H1 (cell line): ENCODE measurements at regions not wholly inside any gene's neighbourhood (a gene's known extent, or its start where the extent isn't known, plus 50 kb on each side); places are given as distances from the start of the nearest gene placed in this dataset.

ENCODE experiments used
- CTCF ChIA-PET: fragments of 300-600 bp; sonication (Branson Sonifier 250); formaldehyde crosslinking; loops from one replicate; lab custom pipeline; 2021; ENCODE audit not compliant: partially characterized antibody; lab: Charles Lee
- POLR2A ChIA-PET: fragments of 300-600 bp; sonication (Branson Sonifier 250); formaldehyde crosslinking; loops from one replicate; lab custom pipeline; 2021; ENCODE audit warnings: inconsistent platforms; ENCODE audit not compliant: partially characterized antibody; lab: Charles Lee
- DNase-seq, 2 experiments: peaks; one replicate each; pipeline versions ENCODE4 v3.0.0 to v3.0.0-alpha.2; 2010 to 2022; ENCODE audit warnings: low spot score in 2 of 2, low read depth in 1 of 2, mixed read lengths in 1 of 2
- FAIRE-seq: peaks from 2 replicates; lab custom pipeline; 2011; peaks lifted over from hg19 to GRCh38; lab: Jason Lieb, UNC
- H2AFZ ChIP-seq: 2 replicates; pipeline ENCODE4 v1.8.1; 2012; ENCODE audit warnings: low read length, inconsistent platforms
- H2AK5ac ChIP-seq: 2 replicates; pipeline ENCODE4 v1.6.1; 2013; ENCODE audit warnings: low read depth, low read length
- H2BK120ac ChIP-seq: replicated peaks from 2 replicates; pipeline ENCODE3; 2013; ENCODE audit warnings: low read depth, low read length, inconsistent platforms
- H2BK12ac ChIP-seq: 2 replicates; pipeline ENCODE4 v1.6.1; 2013; ENCODE audit warnings: low read depth, low read length
- H2BK15ac ChIP-seq: 2 replicates; pipeline ENCODE4 v1.6.1; 2013; ENCODE audit warnings: low read length
- H2BK20ac ChIP-seq: 2 replicates; pipeline ENCODE4 v1.6.1; 2013; ENCODE audit warnings: low read length
- H2BK5ac ChIP-seq: 2 replicates; pipeline ENCODE4 v1.6.1; 2013; ENCODE audit warnings: low read depth, low read length
- H3K14ac ChIP-seq: 2 replicates; pipeline ENCODE4 v1.6.1; 2013; ENCODE audit warnings: inconsistent platforms; ENCODE audit not compliant: insufficient read length
- H3K18ac ChIP-seq: 2 replicates; pipeline ENCODE4 v1.6.1; 2013; ENCODE audit warnings: low read length; ENCODE audit errors: extremely low read depth
- H3K23ac ChIP-seq: 2 replicates; pipeline ENCODE4 v1.6.1; 2013; ENCODE audit warnings: inconsistent platforms; ENCODE audit not compliant: insufficient read length
- H3K23me2 ChIP-seq: 2 replicates; pipeline ENCODE4 v1.6.1; 2013; ENCODE audit warnings: low read depth, low read length
- H3K27ac ChIP-seq: 2 replicates; pipeline ENCODE4 v1.6.1; 2011; ENCODE audit warnings: low read depth, low read length, inconsistent platforms
- H3K27me3 ChIP-seq, 4 experiments: replicated peaks in 1 of 4; 1 replicate in 1 of 4; 2 replicates in 3 of 4; pipeline versions ENCODE4 v1.6.1 to v1.8.1; 2011 to 2013; ENCODE audit warnings: low read length in 3 of 4, mild to moderate bottlenecking in 3 of 4, inconsistent platforms in 2 of 4, mixed read lengths in 2 of 4, moderate library complexity in 1 of 4; ENCODE audit not compliant: control insufficient read depth in 3 of 4, insufficient read depth in 3 of 4; ENCODE audit errors: extremely low read depth in 1 of 4
- H3K36me3 ChIP-seq, 4 experiments: 2 replicates each; pipeline versions ENCODE4 v1.6.1 to v1.8.1; 2011 to 2013; ENCODE audit warnings: mild to moderate bottlenecking in 4 of 4, low read length in 3 of 4, moderate library complexity in 2 of 4, control low read depth in 1 of 4, inconsistent platforms in 1 of 4; ENCODE audit not compliant: insufficient read depth in 4 of 4, control insufficient read depth in 2 of 4
- H3K4ac ChIP-seq: replicated peaks from 2 replicates; pipeline ENCODE3; 2013; ENCODE audit warnings: low read length, low read depth, mixed read lengths, inconsistent platforms; ENCODE audit not compliant: insufficient read length
- H3K4me1 ChIP-seq, 4 experiments: replicated peaks in 1 of 4; 1 replicate in 1 of 4; 2 replicates in 3 of 4; pipeline versions ENCODE4 v1.6.1 to v1.8.1; 2011 to 2013; ENCODE audit warnings: low read length in 3 of 4, inconsistent platforms in 2 of 4, mixed read lengths in 1 of 4; ENCODE audit not compliant: insufficient read depth in 4 of 4, control insufficient read depth in 3 of 4
- H3K4me2 ChIP-seq, 2 experiments: 2 replicates each; pipeline versions ENCODE4 v1.6.1 to v1.8.1; 2011 to 2013; ENCODE audit warnings: low read depth in 2 of 2, low read length in 2 of 2, control low read depth in 1 of 2, inconsistent platforms in 1 of 2, mild to moderate bottlenecking in 1 of 2; ENCODE audit not compliant: insufficient read depth in 1 of 2
- H3K4me3 ChIP-seq, 4 experiments: fragments of 200-600, 300-600 bp in 1 of 4; sonication (generic), shearing (Covaris generic), sonication (Bioruptor Twin) in 1 of 4; 2 replicates each; pipeline versions ENCODE4 v1.5.1 to v1.8.1; 2011 to 2016; ENCODE audit warnings: low read length in 4 of 4, low read depth in 3 of 4, control low read depth in 2 of 4, inconsistent platforms in 2 of 4, mild to moderate bottlenecking in 2 of 4, mixed read lengths in 1 of 4, moderate library complexity in 1 of 4; ENCODE audit not compliant: insufficient read depth in 2 of 4; ENCODE audit errors: extremely low read depth in 1 of 4
- H3K56ac ChIP-seq: replicated peaks from 2 replicates; pipeline ENCODE3; 2013; ENCODE audit warnings: low read depth, mild to moderate bottlenecking, mixed read lengths, low read length, inconsistent platforms; ENCODE audit not compliant: insufficient read length
- H3K79me1 ChIP-seq: 2 replicates; pipeline ENCODE4 v1.6.1; 2013; ENCODE audit warnings: low read depth, low read length, control low read depth
- H3K79me2 ChIP-seq, 2 experiments: 2 replicates each; pipeline versions ENCODE4 v1.6.1 to v1.8.1; 2012 to 2013; ENCODE audit warnings: low read length in 2 of 2, mild to moderate bottlenecking in 2 of 2, inconsistent platforms in 1 of 2; ENCODE audit not compliant: insufficient read depth in 2 of 2, control insufficient read depth in 1 of 2
- H3K9ac ChIP-seq, 4 experiments: replicated peaks in 1 of 4; 1 replicate in 1 of 4; 2 replicates in 3 of 4; pipeline versions ENCODE4 v1.6.1 to v1.8.1; 2011 to 2013; ENCODE audit warnings: low read depth in 3 of 4, low read length in 3 of 4, control low read depth in 2 of 4, mild to moderate bottlenecking in 2 of 4, moderate library complexity in 2 of 4, inconsistent platforms in 1 of 4; ENCODE audit errors: extremely low read depth in 1 of 4
- H3K9me3 ChIP-seq, 2 experiments: 2 replicates each; pipeline versions ENCODE4 v1.6.1 to v1.8.1; 2012 to 2013; ENCODE audit warnings: mild to moderate bottlenecking in 2 of 2, moderate library complexity in 2 of 2, control low read depth in 1 of 2, inconsistent platforms in 1 of 2, low read depth in 1 of 2, low read length in 1 of 2, mixed read lengths in 1 of 2; ENCODE audit not compliant: insufficient read depth in 2 of 2
- H4K20me1 ChIP-seq, 2 experiments: replicated peaks in 1 of 2; 2 replicates each; pipeline versions ENCODE3 to v1.8.1; 2011 to 2013; ENCODE audit warnings: inconsistent platforms in 2 of 2, low read length in 2 of 2, mild to moderate bottlenecking in 1 of 2; ENCODE audit not compliant: insufficient read depth in 2 of 2, control insufficient read depth in 1 of 2
- H4K5ac ChIP-seq: 2 replicates; pipeline ENCODE4 v1.6.1; 2013; ENCODE audit warnings: low read length, low read depth, mixed read lengths, inconsistent platforms; ENCODE audit not compliant: insufficient read length
- H4K8ac ChIP-seq: 2 replicates; pipeline ENCODE4 v1.8.0; 2013; ENCODE audit warnings: mild to moderate bottlenecking, moderate library complexity, low read length, inconsistent platforms; ENCODE audit not compliant: insufficient read depth; ENCODE audit errors: extremely low read depth
- H4K91ac ChIP-seq: replicated peaks from 2 replicates; pipeline ENCODE3; 2013; ENCODE audit warnings: low read length, mixed read lengths, inconsistent platforms; ENCODE audit not compliant: insufficient read length
- CTCF ChIP-seq, 3 experiments: IDR thresholded peaks; 1 replicate in 2 of 3; 2 replicates in 1 of 3; pipeline versions ENCODE4 v1.5.1 to v1.6.1; 2011; ENCODE audit warnings: low read length in 3 of 3, mild to moderate bottlenecking in 3 of 3, inconsistent platforms in 2 of 3, low read depth in 1 of 3, moderate library complexity in 1 of 3; ENCODE audit not compliant: insufficient read depth in 1 of 3; ENCODE audit errors: control extremely low read depth in 1 of 3
- HDAC6 ChIP-seq: IDR thresholded peaks from one replicate; pipeline ENCODE4 v1.7.1; 2012; ENCODE audit warnings: low read depth, mild to moderate bottlenecking, inconsistent platforms, low read length, moderate library complexity
- KDM1A ChIP-seq: fragments of 200-600, 300-600 bp; sonication (generic); IDR thresholded peaks from 2 replicates; pipeline ENCODE4 v1.7.1; 2016; ENCODE audit warnings: mild to moderate bottlenecking, low read length, borderline replicate concordance
- KDM5A ChIP-seq: fragments of 200-600 bp; IDR thresholded peaks from 2 replicates; pipeline ENCODE4 v1.7.1; 2012; ENCODE audit warnings: mild to moderate bottlenecking, low read length, inconsistent platforms, mixed read lengths
- NRF1 ChIP-seq: IDR thresholded peaks from 2 replicates; pipeline ENCODE4 v1.6.1; 2011; ENCODE audit warnings: mild to moderate bottlenecking, low read depth, low read length, improper control_type of control experiment
- SAP30 ChIP-seq: fragments of 300-600 bp; sonication (generic); IDR thresholded peaks from 2 replicates; pipeline ENCODE4 v1.7.1; 2012; ENCODE audit warnings: low read length, moderate library complexity, mild to moderate bottlenecking, inconsistent platforms; ENCODE audit not compliant: insufficient read depth, insufficient replicate concordance
- WGBS, 2 experiments: shearing (Covaris generic) in 1 of 2; methylation state at CpG; one replicate each; pipeline versions ENCODE4 v1.1.6 to v1.1.7; 2013 to 2015; ENCODE audit warnings: low lambda C conversion rate in 2 of 2, mixed read lengths in 2 of 2, inconsistent platforms in 1 of 2, low coverage in 1 of 2, missing lambda C conversion rate in 1 of 2; ENCODE audit not compliant: insufficient replicate concordance in 2 of 2, insufficient coverage in 1 of 2, insufficient read length in 1 of 2; ENCODE audit errors: extremely low coverage in 1 of 2, missing lambda C conversion rate in 1 of 2; 5-methylcytosine and 5-hydroxymethylcytosine counted together

- Histone ChIP-seq H3K79me1 (no peaks in the 10 kb centered on the region), H2AK5ac (no peak overlapping the region), H3K27ac (no peak overlapping the region), H2AFZ (no peak overlapping the region), H3K9ac (no peak overlapping the region), H2BK20ac (no peak overlapping the region), H2BK120ac (no peak overlapping the region), H3K4me3 (no peak overlapping the region), H4K91ac (no peak overlapping the region), H3K4ac (no peak overlapping the region), H3K23ac (no peak overlapping the region), H3K4me1 (no peaks in the 10 kb centered on the region), H3K18ac (no peak overlapping the region), H2BK12ac (no peak overlapping the region), H3K4me2 (no peak overlapping the region), H3K23me2 (no peaks in the 10 kb centered on the region), H3K9me3 (no peaks in the 10 kb centered on the region), H2BK15ac (no peak overlapping the region), H2BK5ac (no peak overlapping the region), H4K20me1 (no peaks in the 10 kb centered on the region), H3K56ac (no peak overlapping the region), H3K27me3 (no peaks in the 10 kb centered on the region), H4K5ac (no peak overlapping the region), H3K14ac (no peak overlapping the region), H3K36me3 (no peaks in the 10 kb centered on the region), H4K8ac (no peak overlapping the region), H3K79me2 (no peaks in the 10 kb centered on the region)
- DNase-seq: no peak
- TF ChIP-seq CTCF (IDR thresholded peaks at IDR 0.05; ENCODE audit: control extremely low read depth in 1 of 3, insufficient read depth in 1 of 3, low read depth in 1 of 3, low read length in 3 of 3): no peak
- TF ChIP-seq KDM5A: no peak
- no peak for TF ChIP-seq SAP30
- TF ChIP-seq HDAC6: no peak
- no peak for TF ChIP-seq KDM1A
- TF ChIP-seq NRF1: no peak
- WGBS, 2 experiments: 90% methylated on average over 2 of the region's 2 CpGs; no CpG with 5 or more reads in 1 of the 2 experiments
- POLR2A ChIA-PET: no interaction called here
- no peak for FAIRE-seq
- CTCF ChIA-PET: no interaction called here
These were observed 100.8 kb upstream of the PLPPR1 start for GRCh38 chr9:100927763-100928162.
